ENCODE measurements at regions not wholly inside any gene's neighbourhood (a gene's known extent, or its start where the extent isn't known, plus 50 kb on each side); places are given as distances from the start of the nearest gene placed in this dataset.

DNA sequence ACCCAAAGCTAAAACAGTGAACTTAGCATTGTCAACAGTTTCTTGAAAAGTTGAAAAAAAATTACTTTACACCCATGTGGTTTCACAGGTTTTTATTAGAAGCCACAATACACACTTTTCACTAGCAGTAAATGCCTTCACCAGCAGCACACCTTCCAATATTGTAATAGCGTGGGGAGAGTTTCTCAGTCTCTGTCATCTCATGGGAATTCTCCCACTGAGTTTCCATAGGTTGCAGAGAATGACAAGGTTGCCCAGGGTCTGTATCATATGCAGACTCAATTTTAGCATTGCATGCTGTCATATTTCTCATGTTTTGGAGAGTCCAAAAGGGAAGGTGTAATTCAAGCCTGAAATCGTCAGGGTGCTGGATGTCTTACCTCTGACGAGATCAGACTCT, 486.1 kb upstream of the TENM3 start:
- no peaks in the 10 kb centered on the region for H3K4me1 ChIP-seq (ENCODE audit: control insufficient read depth in 1 of 2, insufficient read depth in 2 of 2, low read length in 2 of 2)
- H3K27me3 ChIP-seq (ENCODE audit: control insufficient read depth in 2 of 2, insufficient read depth in 2 of 2, low read length in 2 of 2), result no peaks in the 10 kb centered on the region
- no peak for DNase-seq
- no peaks in the 10 kb centered on the region for H3K79me2 ChIP-seq (ENCODE audit: insufficient read depth, low read length)
- no peak overlapping the region for H2AFZ ChIP-seq (ENCODE audit: insufficient read depth, low read depth, low read length, poor library complexity, severe bottlenecking)
- H3K4me2 ChIP-seq (replicated peaks; ENCODE audit: extremely low read depth, low read length, poor library complexity, severe bottlenecking), result no peak overlapping the region
- Mint-ChIP-seq H3K4me1 (no peaks in the 10 kb centered on the region), H3K27me3 (ENCODE audit: low read depth in 3 of 3) (no peaks in the 10 kb centered on the region), H3K27ac (no peak overlapping the region), H3K4me3 (no peak overlapping the region), H3K9me3 (peaks cover 0 to 4% (median 0%) of the 10 kb centered on the region in 7 donors), H3K36me3 (no peaks in the 10 kb centered on the region)
- H3K9me3 ChIP-seq (replicated peaks in 1 of 2; ENCODE audit: control insufficient read depth in 1 of 2, insufficient read depth in 1 of 2, low read length in 2 of 2), result peaks cover 0 to 2% of the 10 kb centered on the region in 2 donors
- no peaks in the 10 kb centered on the region for H4K20me1 ChIP-seq (ENCODE audit: insufficient read depth, low read length)
- H3K27ac ChIP-seq (ENCODE audit: low read depth in 1 of 2, low read length in 2 of 2), result no peak overlapping the region
- WGBS (ENCODE audit: insufficient coverage), result 83% methylated on average over 2 of the region's 3 CpGs
- TF ChIP-seq, protein P1, sequence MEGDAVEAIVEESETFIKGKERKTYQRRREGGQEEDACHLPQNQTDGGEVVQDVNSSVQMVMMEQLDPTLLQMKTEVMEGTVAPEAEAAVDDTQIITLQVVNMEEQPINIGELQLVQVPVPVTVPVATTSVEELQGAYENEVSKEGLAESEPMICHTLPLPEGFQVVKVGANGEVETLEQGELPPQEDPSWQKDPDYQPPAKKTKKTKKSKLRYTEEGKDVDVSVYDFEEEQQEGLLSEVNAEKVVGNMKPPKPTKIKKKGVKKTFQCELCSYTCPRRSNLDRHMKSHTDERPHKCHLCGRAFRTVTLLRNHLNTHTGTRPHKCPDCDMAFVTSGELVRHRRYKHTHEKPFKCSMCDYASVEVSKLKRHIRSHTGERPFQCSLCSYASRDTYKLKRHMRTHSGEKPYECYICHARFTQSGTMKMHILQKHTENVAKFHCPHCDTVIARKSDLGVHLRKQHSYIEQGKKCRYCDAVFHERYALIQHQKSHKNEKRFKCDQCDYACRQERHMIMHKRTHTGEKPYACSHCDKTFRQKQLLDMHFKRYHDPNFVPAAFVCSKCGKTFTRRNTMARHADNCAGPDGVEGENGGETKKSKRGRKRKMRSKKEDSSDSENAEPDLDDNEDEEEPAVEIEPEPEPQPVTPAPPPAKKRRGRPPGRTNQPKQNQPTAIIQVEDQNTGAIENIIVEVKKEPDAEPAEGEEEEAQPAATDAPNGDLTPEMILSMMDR (IDR thresholded peaks at IDR 0.05), result no peak
- H3K4me3 ChIP-seq (replicated peaks in 1 of 3; ENCODE audit: low read depth in 2 of 3, low read length in 3 of 3), result no peak overlapping the region
- no peak overlapping the region for H3K9ac ChIP-seq (ENCODE audit: insufficient read depth, low read length, poor library complexity, severe bottlenecking)
- intact Hi-C loops (cut with micrococcal nuclease), result no loop called here
- H3K36me3 ChIP-seq (replicated peaks in 1 of 2; ENCODE audit: control insufficient read depth in 1 of 2, insufficient read depth in 2 of 2, low read length in 2 of 2), result no peaks in the 10 kb centered on the region

- H3K4me1 Mint-ChIP-seq, result no peaks in the 10 kb centered on the region
- H3K27me3 Mint-ChIP-seq (ENCODE audit: low read depth in 3 of 3), result no peaks in the 10 kb centered on the region
- Histone ChIP-seq H3K27ac (ENCODE audit: low read depth in 1 of 2, low read length in 2 of 2) (no peak overlapping the region), H3K27me3 (ENCODE audit: control insufficient read depth in 2 of 2, insufficient read depth in 2 of 2, low read length in 2 of 2) (no peaks in the 10 kb centered on the region), H3K79me2 (ENCODE audit: insufficient read depth, low read length) (no peaks in the 10 kb centered on the region), H3K4me2 (replicated peaks; ENCODE audit: extremely low read depth, low read length, poor library complexity, severe bottlenecking) (no peak overlapping the region), H4K20me1 (ENCODE audit: insufficient read depth, low read length) (no peaks in the 10 kb centered on the region), H3K9ac (ENCODE audit: insufficient read depth, low read length, poor library complexity, severe bottlenecking) (no peak overlapping the region), H3K4me1 (ENCODE audit: control insufficient read depth in 1 of 2, insufficient read depth in 2 of 2, low read length in 2 of 2) (no peaks in the 10 kb centered on the region), H3K9me3 (replicated peaks in 1 of 2; ENCODE audit: control insufficient read depth in 1 of 2, insufficient read depth in 1 of 2, low read length in 2 of 2) (no peaks in the 10 kb centered on the region), H2AFZ (ENCODE audit: insufficient read depth, low read depth, low read length, poor library complexity, severe bottlenecking) (no peak overlapping the region), H3K4me3 (replicated peaks in 1 of 3; ENCODE audit: low read depth in 2 of 3, low read length in 3 of 3) (no peak overlapping the region), H3K36me3 (replicated peaks in 1 of 2; ENCODE audit: control insufficient read depth in 1 of 2, insufficient read depth in 2 of 2, low read length in 2 of 2) (no peaks in the 10 kb centered on the region)
- H3K9me3 Mint-ChIP-seq, result no peaks in the 10 kb centered on the region
- TF ChIP-seq, protein P1 (IDR thresholded peaks at IDR 0.05), result no peak
- no peak for DNase-seq
- no peaks in the 10 kb centered on the region for H3K36me3 Mint-ChIP-seq
- H3K27ac Mint-ChIP-seq, result no peak overlapping the region
- intact Hi-C loops (cut with micrococcal nuclease), result no loop called here
- H3K4me3 Mint-ChIP-seq, result no peak overlapping the region
- 90% methylated on average over 4 of the region's 8 CpGs for WGBS (ENCODE audit: insufficient coverage)
Measured at GRCh38 chr4:181757910-181758660, 485.1 kb upstream of the TENM3 start.

Measured in CD14-positive monocyte (primary cell).